ENCODE measurements at regions not wholly inside any gene's neighbourhood (a gene's known extent, or its start where the extent isn't known, plus 50 kb on each side); places are given as distances from the start of the nearest gene placed in this dataset.

DNA sequence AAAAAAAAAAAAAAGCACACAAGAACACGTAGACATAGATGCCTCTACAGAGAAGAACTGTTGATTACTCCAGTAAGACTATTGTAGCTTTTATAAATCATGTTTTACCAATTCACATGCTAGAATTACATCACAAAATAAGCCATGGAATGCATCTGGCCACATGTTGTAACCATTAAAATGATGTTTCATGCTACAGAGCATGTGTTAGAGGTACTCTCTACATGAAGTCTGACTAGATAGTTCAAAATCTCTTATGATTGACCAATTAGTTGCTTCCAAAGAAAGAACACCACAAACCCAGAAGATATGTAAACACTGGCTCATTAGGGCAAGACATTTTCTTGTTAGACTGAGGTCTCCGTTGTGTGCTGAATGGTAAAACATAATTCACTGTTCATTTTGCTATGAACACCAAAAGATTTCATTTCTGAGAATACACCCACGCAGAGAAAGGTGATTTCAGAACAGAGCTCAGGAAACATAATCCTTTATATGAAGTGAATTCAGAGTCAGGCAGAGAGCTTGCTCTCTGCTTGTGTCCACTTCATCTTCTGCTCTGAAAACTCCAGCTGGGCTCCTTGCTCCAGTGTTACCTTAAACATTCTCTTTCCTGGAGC lies 411.4 kb upstream of the SOX9 start:
- H3K9ac ChIP-seq, result no peak overlapping the region
- H3K4me3 ChIP-seq, result no peak overlapping the region
- H3K4me2 ChIP-seq, result no peak overlapping the region
- no peaks in the 10 kb centered on the region for H3K27me3 ChIP-seq
- no peaks in the 10 kb centered on the region for H3K9me3 ChIP-seq
- H4K20me1 ChIP-seq, result no peaks in the 10 kb centered on the region
- no peak overlapping the region for H3K27ac ChIP-seq
- no peaks in the 10 kb centered on the region for H3K4me1 ChIP-seq
- H3K36me3 ChIP-seq, result no peaks in the 10 kb centered on the region
- TF ChIP-seq Cebpa-rat (IDR thresholded peaks at IDR 0.05), result no peak

GRCh38 chr17:71709946-71710345 lies 410.9 kb upstream of the SOX9 start:
- Histone ChIP-seq H3K9me3 (no peaks in the 10 kb centered on the region), H3K4me2 (no peak overlapping the region), H3K4me1 (no peaks in the 10 kb centered on the region), H3K9ac (no peak overlapping the region), H3K36me3 (no peaks in the 10 kb centered on the region), H3K27me3 (no peaks in the 10 kb centered on the region), H3K4me3 (no peak overlapping the region), H4K20me1 (no peaks in the 10 kb centered on the region), H3K27ac (no peak overlapping the region)
- no peak for TF ChIP-seq Cebpa-rat (IDR thresholded peaks at IDR 0.05)

- H3K4me2 ChIP-seq, result no peak overlapping the region
- H3K4me1 ChIP-seq, result no peaks in the 10 kb centered on the region
- H3K27ac ChIP-seq, result no peak overlapping the region
- H4K20me1 ChIP-seq, result no peaks in the 10 kb centered on the region
- TF ChIP-seq Cebpa-rat (IDR thresholded peaks at IDR 0.05), result no peak
- no peak overlapping the region for H3K4me3 ChIP-seq
- H3K27me3 ChIP-seq, result no peaks in the 10 kb centered on the region
- no peaks in the 10 kb centered on the region for H3K36me3 ChIP-seq
- no peaks in the 10 kb centered on the region for H3K9me3 ChIP-seq
- no peak overlapping the region for H3K9ac ChIP-seq
Measured at GRCh38 chr17:71710816-71711215, 410.0 kb upstream of the SOX9 start.

DNA sequence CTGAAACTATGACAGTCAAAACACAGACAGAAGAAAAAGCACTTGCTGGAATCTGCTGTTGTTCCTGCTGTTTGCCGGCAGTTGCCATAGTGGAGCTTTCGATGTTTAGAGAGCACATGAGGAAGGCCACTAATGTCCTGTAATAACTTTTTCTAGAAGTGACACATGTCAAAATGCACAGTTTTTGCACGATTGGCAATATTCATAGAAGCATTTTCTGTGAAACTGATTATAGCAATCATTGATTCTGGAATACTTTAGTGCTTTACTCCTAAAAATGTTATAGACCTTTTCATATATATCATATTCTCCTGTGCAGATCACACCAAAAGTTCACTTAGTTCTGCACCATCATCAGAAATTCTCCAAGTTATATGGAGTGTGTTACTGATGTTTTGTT lies 407.0 kb upstream of the SOX9 start:
- Histone ChIP-seq H4K20me1 (no peaks in the 10 kb centered on the region), H3K27me3 (no peaks in the 10 kb centered on the region), H3K9ac (no peak overlapping the region), H3K36me3 (no peaks in the 10 kb centered on the region), H3K4me2 (no peak overlapping the region), H3K4me3 (no peak overlapping the region), H3K4me1 (no peaks in the 10 kb centered on the region), H3K9me3 (no peaks in the 10 kb centered on the region), H3K27ac (no peak overlapping the region)
- no peak for TF ChIP-seq Cebpa-rat (IDR thresholded peaks at IDR 0.05)

DNA sequence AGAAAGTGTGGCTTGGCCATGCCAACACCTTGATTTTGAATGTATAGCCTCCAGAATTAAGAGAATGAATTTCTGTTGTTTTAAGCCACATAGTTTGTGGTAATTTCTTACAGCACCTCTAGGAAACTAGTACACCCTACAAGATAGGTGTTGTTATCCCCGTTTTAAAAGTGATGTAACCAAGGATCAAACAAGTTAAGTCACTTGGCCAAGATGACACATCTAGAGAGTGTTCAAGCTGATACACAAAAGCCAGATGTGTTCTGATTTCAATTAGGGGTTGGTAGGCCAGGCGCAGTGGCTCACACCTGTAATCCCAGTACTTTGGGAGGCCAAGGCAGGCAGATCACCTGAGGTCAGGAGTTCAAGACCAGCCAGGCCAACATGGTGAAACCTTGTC lies 396.5 kb upstream of the SOX9 start:
- H3K4me1 ChIP-seq, result peaks cover 10% of the 10 kb centered on the region
- no peaks in the 10 kb centered on the region for H4K20me1 ChIP-seq
- no peaks in the 10 kb centered on the region for H3K27me3 ChIP-seq
- no peak overlapping the region for H3K9ac ChIP-seq
- no peak overlapping the region for H3K4me2 ChIP-seq
- no peaks in the 10 kb centered on the region for H3K36me3 ChIP-seq
- no peak for TF ChIP-seq Cebpa-rat (IDR thresholded peaks at IDR 0.05)
- H3K27ac ChIP-seq, result no peak overlapping the region
- H3K4me3 ChIP-seq, result no peak overlapping the region
- no peaks in the 10 kb centered on the region for H3K9me3 ChIP-seq

DNA sequence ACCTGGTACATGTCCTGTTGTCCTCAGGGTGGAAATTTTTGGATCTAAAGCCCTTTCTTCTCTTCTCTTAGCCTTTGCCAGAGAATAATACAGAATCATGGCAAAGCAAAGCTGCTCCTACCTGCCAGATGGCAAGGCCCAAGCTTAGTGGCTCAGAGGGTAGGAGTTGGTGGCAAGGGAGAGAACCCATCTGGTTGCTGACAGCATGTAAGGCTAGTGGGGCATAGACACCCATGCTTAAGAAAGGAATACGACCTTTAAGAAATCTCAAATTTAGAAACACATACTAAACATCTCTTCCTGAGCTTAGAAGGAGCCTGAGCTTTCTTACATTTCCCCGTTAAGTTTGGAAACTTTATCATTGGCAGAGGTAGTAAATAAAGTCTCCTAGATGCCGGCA lies 395.0 kb upstream of the SOX9 start:
- no peaks in the 10 kb centered on the region for H3K9me3 ChIP-seq
- H3K4me1 ChIP-seq, result peaks cover 10% of the 10 kb centered on the region
- H3K36me3 ChIP-seq, result no peaks in the 10 kb centered on the region
- H4K20me1 ChIP-seq, result no peaks in the 10 kb centered on the region
- H3K27ac ChIP-seq, result no peak overlapping the region
- TF ChIP-seq Cebpa-rat (IDR thresholded peaks at IDR 0.05), result no peak
- no peak overlapping the region for H3K4me2 ChIP-seq
- no peak overlapping the region for H3K4me3 ChIP-seq
- H3K9ac ChIP-seq, result no peak overlapping the region
- no peaks in the 10 kb centered on the region for H3K27me3 ChIP-seq

- H3K4me1 ChIP-seq, result peaks cover 10% of the 10 kb centered on the region
- no peaks in the 10 kb centered on the region for H3K9me3 ChIP-seq
- H3K27me3 ChIP-seq, result no peaks in the 10 kb centered on the region
- no peaks in the 10 kb centered on the region for H3K36me3 ChIP-seq
- H3K4me2 ChIP-seq, result peak overlapping the region; percentile 47
- H4K20me1 ChIP-seq, result no peaks in the 10 kb centered on the region
- no peak for TF ChIP-seq Cebpa-rat (IDR thresholded peaks at IDR 0.05)
- no peak overlapping the region for H3K27ac ChIP-seq
- H3K4me3 ChIP-seq, result no peak overlapping the region
- no peak overlapping the region for H3K9ac ChIP-seq
Measured at GRCh38 chr17:71726341-71726740, 394.5 kb upstream of the SOX9 start.

GRCh38 chr17:71727292-71727691 lies 393.5 kb upstream of the SOX9 start:
- Histone ChIP-seq H3K27ac (no peak overlapping the region), H3K4me2 (peak overlapping the region; percentile 47), H3K9me3 (no peaks in the 10 kb centered on the region), H4K20me1 (no peaks in the 10 kb centered on the region), H3K36me3 (no peaks in the 10 kb centered on the region), H3K4me1 (peaks cover 10% of the 10 kb centered on the region), H3K4me3 (no peak overlapping the region), H3K27me3 (no peaks in the 10 kb centered on the region), H3K9ac (no peak overlapping the region)
- TF ChIP-seq Cebpa-rat (IDR thresholded peaks at IDR 0.05), result no peak

DNA sequence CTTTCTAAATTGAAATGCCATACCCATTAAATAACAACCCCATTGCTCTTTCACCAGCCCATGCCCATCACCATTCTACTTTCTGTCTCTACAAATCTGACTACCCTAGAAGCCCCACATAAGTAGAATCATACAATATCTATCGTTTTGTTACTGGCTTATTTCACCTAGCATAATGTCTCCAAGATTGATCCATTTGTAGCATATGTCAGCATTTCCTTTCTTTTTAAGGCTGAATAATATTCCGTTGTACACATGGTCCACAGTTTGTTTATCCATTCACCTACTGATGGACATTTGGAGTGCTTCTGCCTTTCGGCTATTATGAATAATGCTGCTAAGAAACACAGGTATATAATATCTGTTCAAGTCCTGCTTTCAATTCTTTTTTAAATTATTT lies 393.1 kb upstream of the SOX9 start:
- Histone ChIP-seq H3K4me1 (peaks cover 10% of the 10 kb centered on the region), H3K27me3 (no peaks in the 10 kb centered on the region), H4K20me1 (no peaks in the 10 kb centered on the region), H3K36me3 (no peaks in the 10 kb centered on the region), H3K4me2 (no peak overlapping the region), H3K27ac (no peak overlapping the region), H3K4me3 (no peak overlapping the region), H3K9ac (no peak overlapping the region), H3K9me3 (no peaks in the 10 kb centered on the region)
- no peak for TF ChIP-seq Cebpa-rat (IDR thresholded peaks at IDR 0.05)

- no peak for TF ChIP-seq Cebpa-rat (IDR thresholded peaks at IDR 0.05)
- no peaks in the 10 kb centered on the region for H3K9me3 ChIP-seq
- no peaks in the 10 kb centered on the region for H3K36me3 ChIP-seq
Measured at GRCh38 chr17:71730871-71731270, 389.9 kb upstream of the SOX9 start.

GRCh38 chr17:71735893-71736292 lies 384.9 kb upstream of the SOX9 start:
- Histone ChIP-seq H3K4me2 (no peak overlapping the region), H3K9ac (no peak overlapping the region), H4K20me1 (no peaks in the 10 kb centered on the region), H3K4me3 (no peak overlapping the region), H3K4me1 (no peaks in the 10 kb centered on the region), H3K27me3 (no peaks in the 10 kb centered on the region), H3K36me3 (no peaks in the 10 kb centered on the region), H3K27ac (no peak overlapping the region), H3K9me3 (no peaks in the 10 kb centered on the region)
- TF ChIP-seq Cebpa-rat (IDR thresholded peaks at IDR 0.05), result no peak

More at GRCh38 chr17:71730871-71731270, 389.9 kb upstream of the SOX9 start:
- Histone ChIP-seq H3K4me3 (no peak overlapping the region), H3K27ac (no peak overlapping the region), H4K20me1 (no peaks in the 10 kb centered on the region), H3K4me1 (peaks cover 10% of the 10 kb centered on the region), H3K4me2 (no peak overlapping the region), H3K27me3 (no peaks in the 10 kb centered on the region), H3K9ac (no peak overlapping the region)
